Kidney tubule cell (primary cell): ENCODE measurements at regions not wholly inside any gene's neighbourhood (a gene's known extent, or its start where the extent isn't known, plus 50 kb on each side); places are given as distances from the start of the nearest gene placed in this dataset.

Experiments used
- DNase-seq: peaks from one replicate; pipeline ENCODE4 v3.0.0-alpha.2; 2018; ENCODE audit warnings: low spot score

- DNase-seq: no peak
Measured at GRCh38 chr11:110928391-110928790, 216.2 kb upstream of the ARHGAP20 start.

GRCh38 chr11:110921742-110922521 is 209.7 kb upstream of the ARHGAP20 start:
- DNase-seq: no peak

GRCh38 chr11:110919241-110919922 is 207.1 kb upstream of the ARHGAP20 start:
- DNase-seq: no peak

GRCh38 chr11:110918351-110918750 is 206.1 kb upstream of the ARHGAP20 start:
- DNase-seq: no peak

- DNase-seq: no peak
Measured at GRCh38 chr11:110912437-110912836, 200.2 kb upstream of the ARHGAP20 start.

- no peak for DNase-seq
Measured at GRCh38 chr11:110910384-110910783, 198.1 kb upstream of the ARHGAP20 start.

GRCh38 chr11:110909336-110909735 is 197.1 kb upstream of the ARHGAP20 start:
- DNase-seq: peak; percentile 76

GRCh38 chr11:110908401-110909105 is 196.3 kb upstream of the ARHGAP20 start:
- DNase-seq: peak; percentile 99

- DNase-seq: peak; percentile 99
Measured at GRCh38 chr11:110907629-110908028, 195.4 kb upstream of the ARHGAP20 start.

- no peak for DNase-seq
Measured at GRCh38 chr11:110903830-110904229, 191.6 kb upstream of the ARHGAP20 start.

- no peak for DNase-seq
Measured at GRCh38 chr11:110903378-110903777, 191.1 kb upstream of the ARHGAP20 start.

GRCh38 chr11:110901441-110901840 is 189.2 kb upstream of the ARHGAP20 start:
- DNase-seq: no peak

GRCh38 chr11:110900426-110900825 is 188.2 kb upstream of the ARHGAP20 start:
- no peak for DNase-seq

- no peak for DNase-seq
Measured at GRCh38 chr11:110897035-110897434, 184.8 kb upstream of the ARHGAP20 start.

- peak; percentile 17 for DNase-seq
Measured at GRCh38 chr11:110896358-110896757, 184.1 kb upstream of the ARHGAP20 start.

- DNase-seq: no peak
Measured at GRCh38 chr11:110894224-110894623, 182.0 kb upstream of the ARHGAP20 start.

GRCh38 chr11:110892741-110893285 is 180.6 kb upstream of the ARHGAP20 start:
- no peak for DNase-seq

GRCh38 chr11:110891411-110891810 is 179.2 kb upstream of the ARHGAP20 start:
- peak; percentile 26 for DNase-seq

- no peak for DNase-seq
Measured at GRCh38 chr11:110890995-110891394, 178.8 kb upstream of the ARHGAP20 start.

GRCh38 chr11:110886288-110886970 is 174.2 kb upstream of the ARHGAP20 start:
- DNase-seq: no peak

GRCh38 chr11:110883256-110883655 is 171.0 kb upstream of the ARHGAP20 start:
- DNase-seq: no peak

- no peak for DNase-seq
Measured at GRCh38 chr11:110878513-110878912, 166.3 kb upstream of the ARHGAP20 start.
